ENCODE measurements at regions not wholly inside any gene's neighbourhood (a gene's known extent, or its start where the extent isn't known, plus 50 kb on each side); places are given as distances from the start of the nearest gene placed in this dataset.
"Not testable (repeated sequence)": the region's sequence is repeated elsewhere in the genome, so short reads cannot be mapped to it uniquely, and the experiment has no call there.

DNA sequence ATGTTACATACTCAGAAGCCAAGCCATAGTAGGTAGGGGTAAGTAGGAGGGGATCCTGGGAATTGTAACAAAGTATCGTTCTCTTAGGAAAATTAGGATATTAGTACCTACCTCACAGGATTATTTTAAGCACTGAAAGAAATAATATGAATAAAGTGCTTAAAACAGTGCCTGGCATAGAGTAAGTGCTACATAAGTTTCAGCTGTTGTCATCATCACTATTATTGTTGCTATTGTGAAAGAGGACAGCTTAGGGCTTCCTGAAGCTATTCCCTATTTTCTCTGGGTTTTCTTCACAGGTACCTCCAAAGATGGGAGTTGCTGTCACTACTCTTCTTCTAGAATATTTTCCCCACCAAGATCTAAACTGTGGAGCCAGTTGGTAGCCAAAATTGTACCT, 443.7 kb upstream of the FGF16 start:
- ATAC-seq, result peak in 1 of 2 donors; percentile 18

DNA sequence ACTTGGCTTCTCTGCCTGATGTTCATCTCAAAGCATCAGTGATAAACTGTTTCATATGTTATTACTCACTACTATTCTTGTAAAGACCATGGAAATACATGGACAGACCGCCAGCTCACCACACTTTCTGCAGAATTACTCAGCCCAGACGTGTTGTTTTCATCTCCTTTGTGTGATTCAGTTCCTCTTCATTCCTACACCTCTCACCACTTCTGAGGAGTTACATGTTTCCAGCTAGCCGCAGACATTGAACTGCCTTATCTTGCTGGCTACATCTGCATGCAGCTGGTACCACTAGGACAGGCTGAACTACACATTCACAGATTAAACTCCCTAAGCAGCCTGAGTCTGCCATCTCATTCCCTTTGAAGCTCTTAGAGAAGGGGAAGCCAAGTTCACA, 443.2 kb upstream of the FGF16 start:
- ATAC-seq, result peak; percentile 84 to 88

DNA sequence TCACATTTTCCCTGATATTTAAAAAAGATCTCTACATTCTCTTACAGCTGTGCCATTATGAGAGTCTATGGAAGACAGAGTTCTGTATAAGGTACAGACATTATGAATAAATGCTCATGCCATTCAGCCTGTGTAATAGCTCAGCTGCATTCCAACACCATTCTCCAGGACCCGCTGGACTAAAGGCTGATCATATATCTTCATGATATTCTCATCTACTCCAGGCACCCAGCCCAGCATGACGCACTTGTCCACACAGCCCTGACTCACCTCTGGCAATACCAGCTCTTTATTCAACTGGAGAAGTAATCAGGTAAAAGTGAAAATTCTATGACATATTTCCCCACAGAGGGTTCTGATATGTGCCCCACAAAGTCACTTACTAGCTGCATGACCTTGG, 437.5 kb upstream of the FGF16 start:
- ATAC-seq, result no peak

GRCh38 chrX:77014377-77015372, 432.5 kb upstream of the FGF16 start:
- ATAC-seq, result no peak

DNA sequence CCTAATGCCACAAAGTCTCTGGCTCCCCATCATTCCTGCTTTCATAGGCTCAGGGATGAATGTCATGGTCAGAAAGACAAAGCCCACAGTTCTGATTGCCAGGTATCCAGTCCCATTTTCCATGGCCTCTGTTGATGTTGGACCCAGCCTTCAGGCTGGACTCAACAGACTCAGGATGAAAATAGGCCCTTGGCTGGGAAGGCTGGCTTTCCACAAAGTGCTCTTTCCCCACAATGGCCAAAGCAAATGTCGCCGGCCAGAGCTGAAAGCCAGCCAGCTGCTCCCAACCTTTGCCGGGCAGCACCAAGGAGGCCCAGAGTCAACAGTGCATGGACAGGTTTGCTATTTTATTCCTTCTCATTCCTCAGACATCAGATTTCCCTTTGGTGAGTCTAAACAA, 430.1 kb upstream of the FGF16 start:
- no peak for ATAC-seq

DNA sequence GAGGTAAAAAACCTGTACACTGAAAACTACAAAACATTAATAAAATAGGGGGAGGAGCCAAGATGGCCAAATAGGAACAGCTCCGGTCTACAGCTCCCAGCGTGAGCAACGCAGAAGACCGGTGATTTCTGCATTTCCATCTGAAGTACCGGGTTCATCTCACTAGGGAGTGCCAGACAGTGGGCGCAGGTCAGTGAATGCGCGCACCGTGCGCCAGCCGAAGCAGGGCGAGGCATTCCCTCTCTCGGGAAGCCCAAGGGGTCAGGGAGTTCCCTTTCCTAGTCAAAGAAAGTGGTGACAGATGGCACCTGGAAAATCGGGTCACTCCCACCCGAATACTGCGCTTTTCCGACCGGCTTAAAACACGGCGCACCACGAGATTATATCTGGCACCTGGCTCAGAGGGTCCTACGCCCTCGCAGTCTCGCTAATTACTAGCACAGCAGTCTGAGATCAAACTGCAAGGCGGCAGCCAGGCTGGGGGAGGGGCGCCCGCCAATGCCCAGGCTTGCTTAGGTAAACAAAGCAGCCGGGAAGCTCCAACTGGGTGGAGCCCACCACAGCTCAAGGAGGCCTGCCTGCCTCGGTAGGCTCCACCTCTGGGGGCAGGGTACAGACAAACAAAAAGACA, 400.9 kb upstream of the FGF16 start:
- not testable (repeated sequence) for ATAC-seq

- no peak for ATAC-seq
Measured at GRCh38 chrX:77060572-77060971, 386.6 kb upstream of the FGF16 start.

GRCh38 chrX:77061022-77061421, 386.2 kb upstream of the FGF16 start:
- ATAC-seq, result no peak

DNA sequence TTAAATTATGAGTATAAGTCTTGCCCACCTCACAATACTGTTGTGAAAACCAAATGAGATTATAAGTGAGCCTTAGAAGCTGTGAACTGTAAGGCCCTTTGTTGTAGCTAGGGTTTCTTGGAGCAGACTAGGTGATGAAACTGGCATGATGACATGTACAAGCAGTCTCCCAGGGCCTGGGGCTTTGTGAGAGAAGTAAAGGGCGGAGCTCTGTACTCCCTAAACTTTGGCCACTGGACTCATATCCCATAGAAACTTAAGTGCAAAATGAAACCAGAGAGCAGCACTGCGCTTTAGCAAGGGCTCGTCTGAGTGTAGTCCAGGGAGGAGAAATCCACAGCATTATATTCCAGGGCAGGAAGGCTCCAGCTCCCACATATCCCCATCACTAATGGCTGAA, 385.6 kb upstream of the FGF16 start:
- no peak for ATAC-seq

GRCh38 chrX:77065896-77066295, 381.3 kb upstream of the FGF16 start:
- ATAC-seq, result no peak

- ATAC-seq, result no peak
Measured at GRCh38 chrX:77070202-77070918, 376.8 kb upstream of the FGF16 start.

DNA sequence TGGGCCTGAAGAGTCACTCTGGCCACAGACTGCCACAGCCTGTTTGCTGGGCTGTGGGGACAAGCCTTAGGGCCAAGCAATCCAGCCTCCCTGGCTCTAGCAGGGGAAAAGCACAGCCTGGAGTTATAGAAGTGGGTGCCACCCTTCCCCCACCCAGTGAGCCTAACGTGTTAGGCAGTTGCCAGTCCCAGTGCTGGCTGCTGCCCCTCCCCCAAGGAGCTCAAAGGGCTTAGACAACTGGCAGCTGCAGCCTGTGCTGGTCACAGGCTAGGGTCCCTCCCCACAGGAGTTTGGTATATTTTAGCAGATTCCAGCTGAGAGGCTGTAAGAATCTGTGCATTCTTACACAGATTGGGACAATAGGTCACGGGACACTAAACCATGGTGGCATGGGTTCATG, 370.3 kb upstream of the FGF16 start:
- ATAC-seq, result no peak

DNA sequence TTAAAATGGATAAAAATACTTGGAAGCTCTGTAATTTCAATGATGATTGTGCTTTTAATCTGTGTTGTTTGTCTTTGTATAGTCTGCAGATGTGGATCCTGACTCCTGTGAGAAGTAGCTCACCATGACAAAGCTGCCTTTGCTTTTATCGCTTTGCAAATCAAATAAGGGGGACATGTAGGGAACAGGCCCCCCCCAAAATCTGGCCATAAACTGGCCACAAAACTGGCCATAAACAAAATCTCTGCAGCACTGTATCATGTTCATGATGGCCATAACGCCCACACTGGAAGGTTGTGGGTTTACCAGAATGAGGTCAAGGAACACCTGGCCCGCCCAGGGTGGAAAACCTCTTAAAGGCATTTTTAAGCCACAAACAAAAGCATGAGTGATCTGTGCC, 366.0 kb upstream of the FGF16 start:
- ATAC-seq, result not testable (repeated sequence)

- ATAC-seq, result no peak
Measured at GRCh38 chrX:77085372-77085771, 361.8 kb upstream of the FGF16 start.

DNA sequence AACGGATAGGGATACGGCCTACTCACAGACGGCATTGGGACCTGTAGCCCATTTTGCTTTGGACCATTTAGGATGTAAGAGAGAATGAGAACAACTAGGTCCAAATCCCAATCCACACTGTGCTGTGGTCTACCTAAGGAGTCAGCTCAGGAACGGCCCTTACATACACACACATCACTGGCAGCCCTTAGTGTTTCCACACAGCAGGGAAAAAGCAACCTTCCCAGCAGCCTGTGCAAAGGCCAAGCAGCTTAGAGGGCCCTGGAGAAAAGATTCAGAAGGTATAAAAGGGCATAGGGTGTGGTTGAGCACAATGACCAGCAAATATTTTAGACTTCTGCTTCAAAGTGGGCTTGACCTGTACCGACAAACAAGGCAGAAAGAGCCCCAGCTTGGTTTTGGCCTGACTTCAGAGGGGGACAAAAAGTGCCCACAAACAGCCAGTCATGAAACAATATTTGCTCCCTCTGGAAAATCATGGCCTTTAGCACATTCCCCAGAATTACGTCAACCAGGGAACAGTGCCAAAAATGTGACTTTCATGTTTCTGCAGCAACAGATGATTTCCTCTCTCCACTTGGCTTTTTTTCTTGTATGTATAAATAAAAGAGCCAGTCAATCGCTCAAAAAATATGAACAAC, 359.5 kb upstream of the FGF16 start:
- no peak for ATAC-seq

- ATAC-seq, result no peak
Measured at GRCh38 chrX:77088233-77088632, 359.0 kb upstream of the FGF16 start.

- no peak for ATAC-seq
Measured at GRCh38 chrX:77114501-77114900, 332.7 kb upstream of the FGF16 start.

DNA sequence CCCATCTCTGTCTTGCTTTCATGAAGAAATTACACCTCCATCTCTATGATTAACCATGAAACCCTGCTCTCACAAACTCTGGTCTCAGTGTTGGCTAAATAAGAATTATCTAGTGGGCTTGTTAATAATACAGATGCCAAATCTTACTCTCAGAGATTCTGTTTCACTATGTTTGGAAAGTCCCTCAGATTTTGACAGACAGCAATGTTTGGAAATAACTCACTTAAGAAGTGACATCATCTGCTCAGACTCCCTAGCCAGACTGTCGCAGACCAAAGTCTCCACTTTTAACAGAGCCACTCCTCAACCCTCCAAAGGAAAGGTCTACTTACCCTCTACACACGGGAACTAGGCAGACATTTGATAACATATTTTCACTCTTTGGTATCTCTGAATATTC, 328.5 kb upstream of the FGF16 start:
- no peak for ATAC-seq

DNA sequence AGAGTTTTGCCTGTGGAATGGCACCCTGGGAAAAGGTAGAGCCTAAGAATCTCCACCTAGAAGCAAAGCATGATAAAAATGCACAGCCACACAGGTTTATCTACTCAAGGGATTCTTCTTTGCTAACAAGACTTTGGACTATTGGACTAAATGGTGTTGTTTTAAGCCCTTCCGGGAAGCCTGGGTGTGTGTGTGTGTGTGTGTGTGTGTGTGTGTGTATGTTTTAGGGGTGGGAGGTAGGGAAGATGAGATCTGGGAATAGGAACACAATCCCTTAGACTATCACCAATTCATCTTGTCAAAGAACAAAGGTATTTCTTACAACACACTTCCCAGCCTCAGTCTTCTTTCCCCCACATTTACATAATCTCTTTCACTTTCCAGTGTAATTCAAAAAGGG, 327.5 kb upstream of the FGF16 start:
- no peak for ATAC-seq

- ATAC-seq, result not testable (repeated sequence)
Measured at GRCh38 chrX:77123917-77124316, 323.3 kb upstream of the FGF16 start.

DNA sequence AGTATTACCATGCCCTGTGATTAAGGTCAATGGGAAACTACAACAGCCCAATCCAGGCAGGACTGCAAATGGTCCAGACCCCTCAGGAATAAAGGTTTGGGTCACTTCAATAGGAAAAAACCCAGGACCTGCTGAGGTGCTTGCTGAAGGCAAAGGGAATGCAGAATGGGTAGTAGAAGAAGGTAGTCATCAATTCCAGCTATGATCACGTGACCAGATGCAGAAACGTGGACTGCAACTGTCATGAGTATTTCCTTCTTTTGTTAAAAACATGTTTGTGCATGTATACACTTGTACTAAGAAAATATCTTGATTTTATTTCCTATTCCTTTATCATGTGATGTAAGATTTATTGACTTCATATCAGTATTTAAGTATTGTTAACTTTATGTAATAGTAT, 319.6 kb upstream of the FGF16 start:
- ATAC-seq, result not testable (repeated sequence)

GRCh38 chrX:77143907-77144306, 303.3 kb upstream of the FGF16 start:
- no peak for ATAC-seq

- no peak for ATAC-seq
Measured at GRCh38 chrX:77160301-77160700, 286.9 kb upstream of the FGF16 start.
